ENCODE measurements at regions not wholly inside any gene's neighbourhood (a gene's known extent, or its start where the extent isn't known, plus 50 kb on each side); places are given as distances from the start of the nearest gene placed in this dataset.

- CTCF ChIA-PET, result no interaction called here
- POLR2A ChIA-PET, result interaction anchor here (0.6 kb wide), 1 partner anchor 272 kb away, joined by 5 read pairs; no protein-coding TSS in a partner anchor
- H3K27ac ChIP-seq (ENCODE audit: low read depth in 2 of 2, low read length in 1 of 2), result no peak overlapping the region
- no peak overlapping the region for H3K9ac ChIP-seq
- H2AFZ ChIP-seq (ENCODE audit: low read depth), result no peak overlapping the region
- TF ChIP-seq MXI1 (IDR thresholded peaks at IDR 0.05; ENCODE audit: low read depth, low read length), result no peak
- TF ChIP-seq ELF1 (IDR thresholded peaks at IDR 0.05), result no peak
- TF ChIP-seq GATA2 (CRISPR knock-in tag; IDR thresholded peaks at IDR 0.05), result no peak
- TF ChIP-seq IRF3 (IDR thresholded peaks at IDR 0.05; ENCODE audit: low read depth, low read length), result no peak
- no peak for TF ChIP-seq JUND (IDR thresholded peaks at IDR 0.05)
- TF ChIP-seq EP300 (IDR thresholded peaks at IDR 0.05; ENCODE audit: borderline replicate concordance in 1 of 2, low read depth in 1 of 2, low read length in 1 of 2), result no peak
- TF ChIP-seq RXRA (IDR thresholded peaks at IDR 0.05; ENCODE audit: borderline replicate concordance, low read depth), result no peak
- no peak for TF ChIP-seq PBX3 (IDR thresholded peaks at IDR 0.05)
- TF ChIP-seq TCF12 (IDR thresholded peaks at IDR 0.05), result no peak
- TF ChIP-seq USF2 (IDR thresholded peaks at IDR 0.05; ENCODE audit: borderline replicate concordance, low read depth, low read length), result no peak
- TF ChIP-seq CHD2 (IDR thresholded peaks at IDR 0.05; ENCODE audit: low read length, partially characterized antibody), result no peak
- no peak for TF ChIP-seq TAF1 (IDR thresholded peaks at IDR 0.05; ENCODE audit: borderline replicate concordance, low read depth, low read length)
- TF ChIP-seq TEAD4 (IDR thresholded peaks at IDR 0.05; ENCODE audit: borderline replicate concordance, insufficient read depth), result no peak
- TF ChIP-seq SMC3 (IDR thresholded peaks at IDR 0.05; ENCODE audit: low read depth, low read length), result no peak
- no peak for TF ChIP-seq RAD21 (IDR thresholded peaks at IDR 0.05; ENCODE audit: low read length)
- no peak for TF ChIP-seq POLR2AphosphoS5 (IDR thresholded peaks at IDR 0.05; ENCODE audit: low read depth, low read length)
- TF ChIP-seq SIN3A (IDR thresholded peaks at IDR 0.05; ENCODE audit: borderline replicate concordance, low read depth, low read length), result no peak
- no peak overlapping the region for H3K4me2 ChIP-seq
- H3K27me3 ChIP-seq (ENCODE audit: insufficient read depth), result no peaks in the 10 kb centered on the region
- 84% methylated on average over 3 of the region's 3 CpGs for WGBS (ENCODE audit: low lambda C conversion rate)
- H4K20me1 ChIP-seq (ENCODE audit: insufficient read depth), result no peaks in the 10 kb centered on the region
- no peaks in the 10 kb centered on the region for H3K36me3 ChIP-seq (replicated peaks in 1 of 2; ENCODE audit: control insufficient read depth in 1 of 2, insufficient read depth in 2 of 2, low read length in 1 of 2)
- H3K9me2 ChIP-seq, result no peaks in the 10 kb centered on the region
- H3F3A ChIP-seq (replicated peaks; ENCODE audit: insufficient read depth), result no peaks in the 10 kb centered on the region
- no peak overlapping the region for H3K4me3 ChIP-seq (ENCODE audit: low read depth in 2 of 2, low read length in 1 of 2)
- DNase-seq, result no peak
- H3K9me3 ChIP-seq, result no peaks in the 10 kb centered on the region
- H3K79me2 ChIP-seq (ENCODE audit: insufficient read depth), result no peaks in the 10 kb centered on the region
- no peaks in the 10 kb centered on the region for H3K4me1 ChIP-seq (ENCODE audit: control insufficient read depth in 1 of 2, insufficient read depth in 2 of 2, low read depth in 1 of 2, low read length in 1 of 2)
Observed at GRCh38 chr4:53788621-53789020, 197.3 kb upstream of the LNX1 start.

- no peak overlapping the region for H3K4me3 ChIP-seq (ENCODE audit: low read depth in 2 of 2, low read length in 1 of 2)
- H3F3A ChIP-seq (replicated peaks; ENCODE audit: insufficient read depth), result no peaks in the 10 kb centered on the region
- DNase-seq, result no peak
- 81% methylated on average over 3 of the region's 3 CpGs for whole genome bisulfite sequencing (ENCODE audit: low lambda C conversion rate)
- no peak overlapping the region for H2AFZ ChIP-seq (ENCODE audit: low read depth)
- no peaks in the 10 kb centered on the region for H3K4me1 ChIP-seq (ENCODE audit: control insufficient read depth in 1 of 2, insufficient read depth in 2 of 2, low read depth in 1 of 2, low read length in 1 of 2)
- POLR2A ChIA-PET, result no interaction called here
- no peak overlapping the region for H3K9ac ChIP-seq
- no peaks in the 10 kb centered on the region for H4K20me1 ChIP-seq (ENCODE audit: insufficient read depth)
- CTCF ChIA-PET, result no interaction called here
- H3K36me3 ChIP-seq (replicated peaks in 1 of 2; ENCODE audit: control insufficient read depth in 1 of 2, insufficient read depth in 2 of 2, low read length in 1 of 2), result no peaks in the 10 kb centered on the region
- H3K27ac ChIP-seq (ENCODE audit: low read depth in 2 of 2, low read length in 1 of 2), result no peak overlapping the region
- no peaks in the 10 kb centered on the region for H3K79me2 ChIP-seq (ENCODE audit: insufficient read depth)
- no peaks in the 10 kb centered on the region for H3K9me3 ChIP-seq
- H3K27me3 ChIP-seq (ENCODE audit: insufficient read depth), result no peaks in the 10 kb centered on the region
- TF ChIP-seq POLR2AphosphoS5 (IDR thresholded peaks at IDR 0.05; ENCODE audit: low read depth, low read length) (no peak), RFX5 (IDR thresholded peaks at IDR 0.05; ENCODE audit: low read length) (no peak)
- no peaks in the 10 kb centered on the region for H3K9me2 ChIP-seq
- no peak overlapping the region for H3K4me2 ChIP-seq
Observed at GRCh38 chr4:53788011-53788410, 196.7 kb upstream of the LNX1 start.
